ENCODE measurements at regions not wholly inside any gene's neighbourhood (a gene's known extent, or its start where the extent isn't known, plus 50 kb on each side); places are given as distances from the start of the nearest gene placed in this dataset.

- TF ChIP-seq CTCF (IDR thresholded peaks at IDR 0.05), result no peak
- no peak for TF ChIP-seq POLR2AphosphoS5 (IDR thresholded peaks at IDR 0.05)
- no peak for TF ChIP-seq EP300 (IDR thresholded peaks at IDR 0.05)
These were observed 460.2 kb upstream of the FAT1 start for GRCh38 chr4:187183826-187184225.
